GM23248 (cell line): ENCODE measurements at regions not wholly inside any gene's neighbourhood (a gene's known extent, or its start where the extent isn't known, plus 50 kb on each side); places are given as distances from the start of the nearest gene placed in this dataset.

Source experiments
- DNase-seq: peaks from one replicate; pipeline ENCODE4 v3.0.0-alpha.2; 2015
- H2AFZ ChIP-seq: fragments of 200-600 bp; sonication (generic); 2 replicates; pipeline ENCODE4 v1.6.1; 2016; ENCODE audit warnings: antibody characterized with exemption
- H3F3A ChIP-seq: fragments of 200-600 bp; sonication (generic); 2 replicates; pipeline ENCODE4 v1.6.1; 2016; ENCODE audit warnings: mild to moderate bottlenecking, antibody characterized with exemption, mixed run types; ENCODE audit not compliant: insufficient read depth
- H3K27ac ChIP-seq: fragments of 200-600 bp; sonication (generic); 2 replicates; pipeline ENCODE4 v1.5.1; 2016; ENCODE audit warnings: mild to moderate bottlenecking
- H3K27me3 ChIP-seq: fragments of 200-600 bp; sonication (generic); replicated peaks from 2 replicates; pipeline ENCODE4 v1.6.1; 2016; ENCODE audit warnings: mild to moderate bottlenecking; ENCODE audit not compliant: insufficient read depth
- H3K36me3 ChIP-seq: fragments of 200-600 bp; sonication (generic); 2 replicates; pipeline ENCODE4 v1.6.1; 2016; ENCODE audit warnings: low read depth, mild to moderate bottlenecking
- H3K4me1 ChIP-seq: fragments of 200-600 bp; sonication (generic); 2 replicates; pipeline ENCODE4 v1.6.1; 2016; ENCODE audit warnings: mild to moderate bottlenecking; ENCODE audit not compliant: insufficient read depth
- H3K4me2 ChIP-seq: fragments of 200-600 bp; sonication (generic); one replicate; pipeline ENCODE4 v1.6.1; 2016; ENCODE audit warnings: mild to moderate bottlenecking; ENCODE audit not compliant: unreplicated experiment
- H3K4me3 ChIP-seq: fragments of 200-600 bp; sonication (generic); 2 replicates; pipeline ENCODE4 v1.5.1; 2016; ENCODE audit warnings: mild to moderate bottlenecking
- H3K79me2 ChIP-seq: fragments of 200-600 bp; sonication (generic); 2 replicates; pipeline ENCODE4 v1.6.1; 2016; ENCODE audit warnings: mild to moderate bottlenecking; ENCODE audit not compliant: insufficient read depth
- H3K9ac ChIP-seq: fragments of 200-600 bp; sonication (generic); 2 replicates; pipeline ENCODE4 v1.6.1; 2016; ENCODE audit warnings: mild to moderate bottlenecking
- H3K9me2 ChIP-seq: fragments of 200-600 bp; sonication (generic); 2 replicates; pipeline ENCODE4 v1.6.1; 2016; ENCODE audit warnings: mixed run types, mild to moderate bottlenecking, moderate library complexity; ENCODE audit not compliant: insufficient read depth
- H3K9me3 ChIP-seq: fragments of 200-600 bp; sonication (generic); one replicate; pipeline ENCODE4 v1.6.1; 2017; ENCODE audit warnings: low read depth
- H4K20me1 ChIP-seq: fragments of 200-600 bp; sonication (generic); 2 replicates; pipeline ENCODE4 v1.6.0; 2016; ENCODE audit not compliant: insufficient read depth
- EZH2 ChIP-seq: fragments of 200-600 bp; sonication (generic); IDR thresholded peaks from 2 replicates; pipeline ENCODE4 v1.6.1; 2018; ENCODE audit warnings: antibody characterized with exemption, mild to moderate bottlenecking; ENCODE audit not compliant: insufficient read depth, poor library complexity, severe bottlenecking
- EZH2phosphoT487 ChIP-seq: fragments of 200-600 bp; sonication (generic); IDR thresholded peaks from 2 replicates; pipeline ENCODE4 v1.6.1; 2018; ENCODE audit warnings: antibody characterized with exemption, moderate library complexity, mild to moderate bottlenecking, low read depth; ENCODE audit not compliant: insufficient read depth
- WGBS, 2 experiments: methylation state at CpG; one replicate each; pipeline ENCODE4 v1.1.6; 2015 to 2017; ENCODE audit warnings: low lambda C conversion rate in 2 of 2, low coverage in 1 of 2; ENCODE audit errors: missing lambda C conversion rate in 2 of 2; 5-methylcytosine and 5-hydroxymethylcytosine counted together
- in situ Hi-C: fragments of 300-500 bp; cut with MboI; formaldehyde crosslinking; loops from 2 replicates; pipeline ENCODE4 v1.15.0; 2020

DNA sequence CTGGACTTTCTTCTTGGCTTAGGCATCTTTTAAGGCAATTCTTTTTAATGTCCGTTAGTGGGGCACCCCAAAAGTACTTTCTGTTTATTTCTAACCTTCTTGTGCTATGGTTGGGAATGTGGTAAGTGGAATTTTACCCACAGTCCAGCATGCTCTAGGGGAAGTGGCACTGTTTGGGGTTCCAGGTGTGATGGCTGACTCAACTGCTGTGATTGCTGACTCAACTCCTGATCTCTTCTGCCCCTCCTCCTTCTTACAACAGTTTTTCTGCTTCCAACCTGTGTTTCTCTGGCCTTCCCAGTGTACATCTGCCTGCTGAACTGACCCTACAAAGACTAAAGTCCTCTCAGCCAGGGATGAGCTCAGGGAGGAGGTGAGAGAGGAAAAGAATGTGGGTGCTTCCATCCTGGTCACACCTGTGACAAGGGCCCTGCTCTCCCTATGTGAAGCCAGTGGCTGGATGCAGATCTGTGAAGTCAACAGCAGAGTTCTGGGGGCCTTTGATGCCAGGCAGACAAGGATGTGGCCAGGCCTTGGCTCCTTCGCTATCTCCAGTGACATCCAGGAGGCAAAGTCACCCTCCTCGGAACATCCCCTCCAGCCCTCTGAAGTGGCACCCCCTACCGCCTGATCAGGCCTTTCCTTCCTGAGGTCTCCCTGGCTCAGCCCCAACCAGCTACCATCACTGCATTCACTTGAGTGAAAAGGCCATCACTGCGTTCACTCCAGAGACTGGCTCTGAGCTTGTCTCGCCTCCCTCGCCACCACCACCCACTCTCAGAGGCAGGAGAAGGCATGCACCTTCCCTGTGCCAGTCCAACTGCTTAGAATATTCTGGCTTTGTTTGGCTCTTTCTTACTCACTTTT, 72.2 kb downstream of the C5orf15 start:
- H3K9ac ChIP-seq = no peak overlapping the region
- H2AFZ ChIP-seq = no peak overlapping the region
- no peaks in the 10 kb centered on the region for H3K79me2 ChIP-seq
- in situ Hi-C loops = no loop called here
- no peak for DNase-seq
- H3K27me3 ChIP-seq = peaks cover 33% of the 10 kb centered on the region
- WGBS, 2 experiments = 85 to 87% methylated on average over 7 of the region's 7 CpGs
- H3K4me1 ChIP-seq = no peaks in the 10 kb centered on the region
- no peaks in the 10 kb centered on the region for H3F3A ChIP-seq
- H3K36me3 ChIP-seq = no peaks in the 10 kb centered on the region
- H3K4me2 ChIP-seq = no peak overlapping the region
- H3K9me3 ChIP-seq = no peaks in the 10 kb centered on the region
- no peak overlapping the region for H3K4me3 ChIP-seq
- H3K9me2 ChIP-seq = no peaks in the 10 kb centered on the region
- H3K27ac ChIP-seq = no peak overlapping the region
- H4K20me1 ChIP-seq = no peaks in the 10 kb centered on the region
- TF ChIP-seq EZH2phosphoT487 = no peak
- TF ChIP-seq EZH2 = no peak

DNA sequence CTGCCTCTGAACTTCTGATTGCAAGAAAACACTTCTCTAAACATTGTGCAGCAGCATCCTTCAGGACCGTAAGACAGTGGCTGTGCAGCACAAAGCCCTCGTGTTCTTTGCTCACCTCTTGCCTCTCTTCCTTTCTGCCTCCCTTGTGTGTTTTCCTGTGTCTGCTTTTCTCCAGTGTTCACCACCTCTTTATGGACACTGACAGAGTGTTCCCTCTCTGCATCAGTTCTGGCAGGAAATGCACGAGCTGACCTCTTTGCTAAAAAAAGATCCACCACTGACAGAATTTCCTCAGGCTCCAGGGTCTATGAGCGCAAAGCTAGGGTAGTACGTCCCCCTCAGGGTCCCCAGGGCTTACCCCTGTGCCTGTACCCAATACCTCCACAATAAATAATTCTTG, 74.3 kb downstream of the C5orf15 start:
- WGBS, 2 experiments = 11 to 22% methylated on average over 5 of the region's 5 CpGs
- no peak overlapping the region for H3K27ac ChIP-seq

DNA sequence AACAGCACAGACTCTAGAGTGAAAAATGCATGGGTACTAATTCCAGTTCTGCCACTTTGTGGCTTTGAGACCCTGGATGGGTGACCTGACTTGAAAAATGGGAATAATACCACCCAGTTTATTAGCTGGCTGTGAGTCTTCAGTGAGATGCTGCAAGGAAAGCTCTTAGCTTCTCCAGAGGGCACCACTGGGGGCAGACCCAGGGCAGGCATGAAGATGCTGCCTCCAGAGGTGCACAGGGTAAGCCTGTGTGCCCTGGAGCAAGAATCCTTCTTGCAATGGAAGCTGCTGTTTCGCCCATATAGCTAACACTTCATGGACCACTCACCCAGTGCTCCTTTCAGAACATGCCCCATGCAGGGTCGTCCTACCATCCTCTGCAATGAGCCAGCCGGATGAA, 75.7 kb downstream of the C5orf15 start:
- H3K36me3 ChIP-seq = no peaks in the 10 kb centered on the region
- no peaks in the 10 kb centered on the region for H3K9me3 ChIP-seq
- no peaks in the 10 kb centered on the region for H4K20me1 ChIP-seq
- H3K4me2 ChIP-seq = no peak overlapping the region
- no peak for TF ChIP-seq EZH2
- no peak for TF ChIP-seq EZH2phosphoT487
- H3K4me3 ChIP-seq = no peak overlapping the region
- no peaks in the 10 kb centered on the region for H3K9me2 ChIP-seq
- H3F3A ChIP-seq = no peaks in the 10 kb centered on the region
- no peak overlapping the region for H3K9ac ChIP-seq
- H3K27me3 ChIP-seq = peaks cover 30% of the 10 kb centered on the region
- no peaks in the 10 kb centered on the region for H3K79me2 ChIP-seq
- in situ Hi-C loops = no loop called here
- H3K27ac ChIP-seq = no peak overlapping the region
- H3K4me1 ChIP-seq = no peaks in the 10 kb centered on the region
- WGBS, 2 experiments = 32 to 45% methylated on average over 3 of the region's 3 CpGs
- no peak for DNase-seq
- H2AFZ ChIP-seq = no peak overlapping the region

More for the DNA sequence above, 74.3 kb downstream of the C5orf15 start:
- no peaks in the 10 kb centered on the region for H3K79me2 ChIP-seq
- no peaks in the 10 kb centered on the region for H3K36me3 ChIP-seq
- no peaks in the 10 kb centered on the region for H3K9me3 ChIP-seq
- no peaks in the 10 kb centered on the region for H3K9me2 ChIP-seq
- no peaks in the 10 kb centered on the region for H4K20me1 ChIP-seq
- H3K4me2 ChIP-seq = no peak overlapping the region
- no peak overlapping the region for H3K9ac ChIP-seq
- no peak overlapping the region for H2AFZ ChIP-seq
- H3F3A ChIP-seq = no peaks in the 10 kb centered on the region
- in situ Hi-C loops = no loop called here
- no peak for DNase-seq
- H3K27me3 ChIP-seq = peaks cover 33% of the 10 kb centered on the region
- no peak overlapping the region for H3K4me3 ChIP-seq
- H3K4me1 ChIP-seq = no peaks in the 10 kb centered on the region
- no peak for TF ChIP-seq EZH2phosphoT487
- no peak for TF ChIP-seq EZH2

DNA sequence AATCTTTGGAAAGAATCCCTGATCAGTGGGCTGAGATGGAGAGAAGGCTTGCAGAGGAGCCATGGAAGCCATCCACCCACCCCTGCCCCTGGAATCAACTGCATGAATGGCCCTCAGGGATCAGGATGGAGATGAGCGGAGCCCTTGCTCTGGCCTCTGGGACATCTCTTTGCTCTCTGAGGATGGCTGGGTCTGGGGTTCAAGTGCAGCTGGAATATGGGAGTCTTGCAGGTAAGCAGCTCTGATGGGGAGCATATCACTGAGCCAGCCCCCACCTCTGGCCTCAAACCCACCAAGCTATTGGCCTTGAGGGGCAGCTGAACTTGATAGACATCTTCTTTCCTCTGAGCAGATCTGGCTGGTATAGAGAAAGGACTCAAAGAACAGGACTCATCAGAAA, 76.1 kb downstream of the C5orf15 start:
- no peaks in the 10 kb centered on the region for H3F3A ChIP-seq
- no peaks in the 10 kb centered on the region for H3K4me1 ChIP-seq
- H2AFZ ChIP-seq = no peak overlapping the region
- no peaks in the 10 kb centered on the region for H3K9me2 ChIP-seq
- H3K36me3 ChIP-seq = no peaks in the 10 kb centered on the region
- no peaks in the 10 kb centered on the region for H4K20me1 ChIP-seq
- in situ Hi-C loops = no loop called here
- H3K4me2 ChIP-seq = no peak overlapping the region
- no peaks in the 10 kb centered on the region for H3K9me3 ChIP-seq
- no peak overlapping the region for H3K9ac ChIP-seq
- H3K79me2 ChIP-seq = no peaks in the 10 kb centered on the region
- no peak for TF ChIP-seq EZH2
- no peak for TF ChIP-seq EZH2phosphoT487
- H3K27me3 ChIP-seq = peaks cover 30% of the 10 kb centered on the region
- DNase-seq = no peak
- no peak overlapping the region for H3K27ac ChIP-seq
- WGBS, 2 experiments = 64 to 75% methylated on average over 1 of the region's 1 CpG
- no peak overlapping the region for H3K4me3 ChIP-seq
